NCI-H510A treated with DMSO at 0.1 percent for 48 hours (cell line): ENCODE measurements at regions not wholly inside any gene's neighbourhood (a gene's known extent, or its start where the extent isn't known, plus 50 kb on each side); places are given as distances from the start of the nearest gene placed in this dataset.

ENCODE experiments used
- DNase-seq: peaks from one replicate; lab custom pipeline; 2025; lab: John Stamatoyannopoulos, UW

GRCh38 chr5:98694902-98695301 lies 78.6 kb upstream of the RGMB start:
- no peak for DNase-seq

GRCh38 chr5:98698359-98698758 lies 75.1 kb upstream of the RGMB start:
- no peak for DNase-seq

DNA sequence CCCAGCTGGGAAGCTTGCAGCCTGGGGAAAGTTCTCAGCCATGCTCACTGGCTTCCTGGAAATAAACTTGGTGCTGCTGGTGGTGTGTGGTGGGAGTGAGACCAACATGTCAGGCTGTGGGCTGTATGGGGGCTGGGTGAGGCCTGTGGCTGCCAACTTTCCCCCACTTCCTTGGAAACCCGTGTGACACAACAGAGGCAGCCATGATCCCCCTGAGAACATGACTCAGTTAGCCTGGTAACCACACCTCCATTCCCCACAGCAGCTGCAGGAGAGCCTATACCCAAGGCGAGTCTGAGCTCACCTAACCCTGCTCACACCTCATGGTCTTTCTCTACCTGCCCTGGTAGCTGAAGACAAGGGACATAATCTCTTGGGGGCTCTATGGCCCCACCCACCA lies 72.7 kb upstream of the RGMB start:
- no peak for DNase-seq

DNA sequence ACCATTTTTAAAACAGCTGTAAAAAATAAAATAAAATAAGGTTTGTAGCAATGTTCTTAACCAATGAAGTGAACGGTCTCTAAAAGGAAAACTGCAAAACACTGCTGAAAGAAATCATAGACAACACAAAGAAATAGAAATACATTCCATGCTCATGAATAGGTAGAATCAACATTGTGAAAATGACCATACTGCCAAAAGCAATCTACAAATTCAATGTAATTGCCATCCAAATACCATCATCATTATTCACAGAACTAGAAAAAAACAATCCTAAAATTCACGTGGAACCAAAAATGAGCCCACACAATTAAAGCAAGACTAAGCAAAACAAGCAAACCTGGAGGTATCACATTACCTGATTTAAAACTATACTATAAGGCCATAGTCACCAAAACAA lies 67.6 kb upstream of the RGMB start:
- no peak for DNase-seq

DNA sequence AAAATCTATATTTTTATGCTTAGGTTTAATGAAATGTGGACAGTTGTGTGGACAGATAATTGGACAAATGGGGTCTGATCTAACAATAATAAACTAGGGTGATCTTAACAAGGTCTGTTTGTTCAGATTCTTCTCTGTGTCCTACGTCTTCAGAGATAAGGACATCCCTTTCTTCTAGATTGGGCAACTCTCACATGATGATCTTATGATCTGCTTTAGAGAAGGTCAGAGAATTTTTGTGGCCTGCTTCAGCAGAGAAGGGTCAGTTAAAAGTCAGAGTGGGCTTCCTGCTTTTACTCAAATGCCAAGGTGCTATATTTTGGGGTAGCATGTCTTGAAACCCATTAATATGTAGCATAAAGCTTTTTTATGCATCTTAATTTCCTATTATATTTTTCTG lies 63.8 kb upstream of the RGMB start:
- DNase-seq = no peak

- DNase-seq = no peak
Measured at GRCh38 chr5:98713027-98713426, 60.4 kb upstream of the RGMB start.

DNA sequence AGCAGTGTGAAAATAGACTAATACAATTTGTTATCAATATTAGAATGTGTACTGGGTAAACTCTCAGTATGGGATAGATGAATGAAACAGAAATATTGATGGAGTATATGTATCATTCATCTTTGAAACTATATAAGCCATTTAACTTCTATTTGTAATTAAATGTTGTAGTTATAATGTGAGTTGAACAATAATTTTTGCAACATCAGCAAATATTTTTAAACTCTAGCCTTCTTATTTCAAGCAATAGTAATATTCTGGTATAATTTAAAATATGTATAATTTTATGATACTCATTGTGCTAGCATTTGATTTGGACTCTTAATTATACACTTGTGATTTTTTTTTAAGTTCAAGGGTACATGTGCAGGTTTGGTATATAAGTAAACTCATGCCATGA lies 59.6 kb upstream of the RGMB start:
- DNase-seq = no peak

- DNase-seq = no peak
Measured at GRCh38 chr5:98714710-98715288, 58.7 kb upstream of the RGMB start.

DNA sequence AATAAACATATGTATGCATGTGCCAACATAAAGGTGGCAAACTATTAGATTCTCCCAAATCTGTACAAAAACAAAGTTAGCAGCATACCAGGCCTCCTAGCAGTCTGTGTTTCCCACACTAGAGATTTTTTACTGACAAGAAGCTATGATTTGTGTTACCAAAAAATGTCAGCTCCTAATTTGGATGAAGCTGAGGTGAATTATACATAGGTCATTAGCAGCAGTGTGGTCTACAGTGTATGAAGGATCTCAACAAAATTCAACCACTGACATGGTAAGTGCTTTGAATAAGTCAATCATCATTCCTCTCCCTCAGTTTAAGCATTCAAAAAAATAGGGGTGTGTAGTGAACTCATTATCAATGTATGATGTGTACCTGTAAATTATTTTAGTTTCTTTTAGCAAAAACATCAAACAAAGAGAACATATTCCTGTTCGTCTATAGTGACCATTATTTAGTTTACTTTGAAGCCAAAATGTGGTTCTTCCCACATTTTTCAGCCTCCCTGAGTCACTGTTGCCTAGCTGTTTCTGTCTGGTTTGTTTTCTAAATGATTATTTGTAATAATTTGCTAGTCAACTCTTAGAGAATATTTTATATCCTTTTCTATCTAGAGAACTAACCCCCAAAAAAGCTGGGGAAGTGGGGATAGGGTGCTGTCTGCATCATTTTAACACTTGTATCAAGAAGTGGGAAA lies 52.1 kb upstream of the RGMB start:
- DNase-seq = no peak

- no peak for DNase-seq
Measured at GRCh38 chr5:98722188-98722587, 51.3 kb upstream of the RGMB start.

- DNase-seq = no peak
Measured at GRCh38 chr5:98723061-98723460, 50.4 kb upstream of the RGMB start.
